Body of pancreas (tissue), 4 donors: ENCODE measurements at regions not wholly inside any gene's neighbourhood (a gene's known extent, or its start where the extent isn't known, plus 50 kb on each side); places are given as distances from the start of the nearest gene placed in this dataset.

Experiments
- CTCF ChIP-seq, 7 experiments: fragments of 450-650 bp in 4 of 7; fragments of 200-600 bp in 3 of 7; sonication (generic) in 3 of 7; IDR thresholded peaks; one replicate each; pipeline ENCODE4 v1.5.1; 2016 to 2019; ENCODE audit warnings: antibody characterized with exemption in 7 of 7
- POLR2A ChIP-seq, 3 donors: fragments of 450-650 bp; IDR thresholded peaks; one replicate each; pipeline ENCODE4 v1.6.1; 2016; ENCODE audit warnings: antibody characterized with exemption in 3 of 3, mild to moderate bottlenecking in 2 of 3

- TF ChIP-seq CTCF (IDR thresholded peaks at IDR 0.05) (no peak), POLR2A (IDR thresholded peaks at IDR 0.05) (no peak)
These were observed 98.7 kb upstream of the KIT start for GRCh38 chr4:54558889-54559677.
